Right lobe of liver (tissue), 4 donors: ENCODE measurements at regions not wholly inside any gene's neighbourhood (a gene's known extent, or its start where the extent isn't known, plus 50 kb on each side); places are given as distances from the start of the nearest gene placed in this dataset.

Experiments
- POLR2A ChIP-seq: fragments of 450-650 bp; IDR thresholded peaks from one replicate; pipeline ENCODE4 v1.6.1; 2017; ENCODE audit warnings: antibody characterized with exemption, mild to moderate bottlenecking
- TF ChIP-seq, protein P1 (sequence below), 4 donors: fragments of 200-600 bp in 3 of 4; fragments of 450-650 bp in 1 of 4; IDR thresholded peaks; one replicate each; pipeline versions ENCODE4 v1.5.1 to v1.8.0; 2016 to 2022; ENCODE audit warnings: antibody characterized with exemption in 4 of 4, mild to moderate bottlenecking in 2 of 4
- donor health status: DM: no; HTN: no; CAD: no.
- donor health status: DM: no; HTN: no; CAD: no.
- donor health status: DM: no; HTN: yes; CAD: no.

DNA sequence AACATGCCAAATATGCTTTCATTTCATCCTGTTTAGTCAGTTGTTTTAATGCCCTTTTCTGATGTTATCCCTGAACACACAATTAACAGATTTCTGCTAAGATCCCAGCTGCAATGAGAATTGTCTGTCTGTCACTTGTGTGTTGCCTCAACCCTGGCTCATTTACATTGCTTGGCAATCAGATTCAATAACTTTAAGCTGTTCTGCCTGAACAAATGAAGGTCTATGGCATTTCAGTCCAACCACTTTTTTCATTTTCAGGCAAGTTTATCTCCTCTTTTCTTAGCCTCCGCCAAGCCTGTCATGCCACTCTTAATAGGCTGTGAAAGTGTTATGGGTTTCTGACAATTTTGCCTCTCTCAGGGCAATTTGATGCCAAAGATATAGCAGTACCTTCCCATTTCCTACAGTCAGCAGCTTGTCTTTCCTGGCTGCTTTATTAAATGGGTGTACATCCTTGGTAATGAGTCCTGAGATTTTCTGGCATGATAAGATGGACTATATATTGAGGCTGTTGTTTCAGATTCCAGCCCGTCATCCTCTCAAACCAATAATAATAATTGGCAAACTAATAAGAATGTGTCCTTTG lies 68.7 kb upstream of the ADAMTS9 start:
- TF ChIP-seq, protein P1, sequence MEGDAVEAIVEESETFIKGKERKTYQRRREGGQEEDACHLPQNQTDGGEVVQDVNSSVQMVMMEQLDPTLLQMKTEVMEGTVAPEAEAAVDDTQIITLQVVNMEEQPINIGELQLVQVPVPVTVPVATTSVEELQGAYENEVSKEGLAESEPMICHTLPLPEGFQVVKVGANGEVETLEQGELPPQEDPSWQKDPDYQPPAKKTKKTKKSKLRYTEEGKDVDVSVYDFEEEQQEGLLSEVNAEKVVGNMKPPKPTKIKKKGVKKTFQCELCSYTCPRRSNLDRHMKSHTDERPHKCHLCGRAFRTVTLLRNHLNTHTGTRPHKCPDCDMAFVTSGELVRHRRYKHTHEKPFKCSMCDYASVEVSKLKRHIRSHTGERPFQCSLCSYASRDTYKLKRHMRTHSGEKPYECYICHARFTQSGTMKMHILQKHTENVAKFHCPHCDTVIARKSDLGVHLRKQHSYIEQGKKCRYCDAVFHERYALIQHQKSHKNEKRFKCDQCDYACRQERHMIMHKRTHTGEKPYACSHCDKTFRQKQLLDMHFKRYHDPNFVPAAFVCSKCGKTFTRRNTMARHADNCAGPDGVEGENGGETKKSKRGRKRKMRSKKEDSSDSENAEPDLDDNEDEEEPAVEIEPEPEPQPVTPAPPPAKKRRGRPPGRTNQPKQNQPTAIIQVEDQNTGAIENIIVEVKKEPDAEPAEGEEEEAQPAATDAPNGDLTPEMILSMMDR (IDR thresholded peaks at IDR 0.05), result no peak
- no peak for TF ChIP-seq POLR2A
